Tibial artery (tissue), 4 donors: ENCODE measurements at regions not wholly inside any gene's neighbourhood (a gene's known extent, or its start where the extent isn't known, plus 50 kb on each side); places are given as distances from the start of the nearest gene placed in this dataset.

Experiments used
- DNase-seq, 2 donors: peaks; one replicate each; pipeline ENCODE4 v3.0.0-alpha.2; 2019
- H3K27ac ChIP-seq, 2 donors: fragments of 200-600 bp; sonication (generic) in 1 of 2; 1 replicate in 1 of 2; 2 replicates in 1 of 2; pipeline ENCODE4 v1.5.1; 2018 to 2019; ENCODE audit warnings: mild to moderate bottlenecking in 1 of 2
- H3K27me3 ChIP-seq, 2 donors: fragments of 200-600 bp; sonication (generic) in 1 of 2; one replicate each; pipeline versions ENCODE4 v1.5.1 to v1.6.0; 2016 to 2019
- H3K36me3 ChIP-seq, 3 donors: fragments of 200-600 bp; sonication (generic) in 2 of 3; one replicate each; pipeline ENCODE4 v1.5.1; 2016 to 2019; ENCODE audit warnings: mild to moderate bottlenecking in 2 of 3
- H3K4me1 ChIP-seq, 4 donors: fragments of 200-600 bp; sonication (generic) in 2 of 4; 1 replicate in 3 of 4; 2 replicates in 1 of 4; pipeline ENCODE4 v1.5.1; 2016 to 2019
- H3K4me3 ChIP-seq, 2 donors: fragments of 200-600 bp; sonication (generic) in 1 of 2; 1 replicate in 1 of 2; 2 replicates in 1 of 2; pipeline ENCODE4 v1.5.1; 2018 to 2019; ENCODE audit warnings: mild to moderate bottlenecking in 2 of 2
- H3K9me3 ChIP-seq, 3 donors: fragments of 200-600 bp; sonication (generic) in 1 of 3; one replicate each; pipeline ENCODE4 v1.5.1; 2016 to 2019
- CTCF ChIP-seq, 2 experiments: fragments of 200-600 bp in 1 of 2; fragments of 450-650 bp in 1 of 2; IDR thresholded peaks; one replicate each; pipeline ENCODE4 v1.5.1; 2017 to 2019; ENCODE audit warnings: antibody characterized with exemption in 2 of 2, mild to moderate bottlenecking in 1 of 2, moderate library complexity in 1 of 2
- intact Hi-C: fragments of 100-400 bp; cut with DNase I; formaldehyde crosslinking; loops from one replicate; pipeline ENCODE4 v1.15.0; 2023; ENCODE audit warnings: low total_unique reads

DNA sequence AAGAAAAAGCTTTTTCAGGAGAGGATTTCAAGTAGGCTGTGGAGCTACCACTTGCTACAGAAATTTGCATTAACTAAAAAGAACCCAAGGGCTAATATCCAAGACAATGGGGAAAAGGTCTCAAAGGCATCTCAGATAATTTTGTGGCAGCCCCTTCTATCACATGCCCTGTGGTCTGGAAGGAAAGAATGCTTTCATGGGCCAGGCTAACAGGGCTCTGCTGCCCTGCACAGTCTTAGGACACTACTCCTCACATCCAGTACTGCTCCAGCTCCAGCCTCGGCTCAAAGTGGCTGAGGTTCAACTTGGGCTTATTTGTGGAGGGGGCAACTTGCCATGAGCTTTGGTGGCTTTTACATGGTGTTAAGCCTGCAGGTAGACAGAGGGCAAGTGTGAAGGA lies 1150.3 kb downstream of the CNTNAP5 start:
- H3K36me3 ChIP-seq, result no peaks in the 10 kb centered on the region
- no peak for TF ChIP-seq CTCF (IDR thresholded peaks at IDR 0.05)
- no peak overlapping the region for H3K27ac ChIP-seq
- H3K27me3 ChIP-seq, result no peaks in the 10 kb centered on the region
- DNase-seq, result no peak
- H3K4me1 ChIP-seq, result no peaks in the 10 kb centered on the region
- intact Hi-C loops, result no loop called here
- no peaks in the 10 kb centered on the region for H3K9me3 ChIP-seq
- H3K4me3 ChIP-seq, result no peak overlapping the region

GRCh38 chr2:125185691-125186270 lies 1160.7 kb downstream of the CNTNAP5 start:
- no peak for TF ChIP-seq CTCF (IDR thresholded peaks at IDR 0.05)
- intact Hi-C loops, result no loop called here
- no peaks in the 10 kb centered on the region for H3K9me3 ChIP-seq
- no peak for DNase-seq
- no peak overlapping the region for H3K4me3 ChIP-seq
- H3K27ac ChIP-seq, result no peak overlapping the region
- H3K27me3 ChIP-seq, result no peaks in the 10 kb centered on the region
- no peaks in the 10 kb centered on the region for H3K36me3 ChIP-seq
- H3K4me1 ChIP-seq, result no peaks in the 10 kb centered on the region

DNA sequence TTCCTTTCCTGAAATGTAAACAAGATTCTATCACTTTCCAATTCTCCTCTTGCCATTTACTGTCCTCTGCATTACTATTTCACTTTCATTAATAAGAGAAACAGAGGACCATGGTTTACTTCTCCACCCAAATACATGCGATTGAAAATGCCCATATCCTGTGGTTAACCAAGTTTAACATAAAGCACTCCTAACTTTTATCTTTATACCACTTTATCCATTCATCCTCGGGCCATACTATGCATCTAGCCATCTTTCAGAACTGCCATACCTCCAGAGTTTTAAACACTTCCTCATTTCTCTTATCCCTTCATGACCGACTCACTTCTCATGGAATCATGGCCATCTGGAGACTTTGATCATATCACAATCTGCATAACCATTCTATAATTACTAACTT lies 1182.3 kb downstream of the CNTNAP5 start:
- no peak for DNase-seq
- intact Hi-C loops, result no loop called here
- no peaks in the 10 kb centered on the region for H3K4me1 ChIP-seq
- no peak for TF ChIP-seq CTCF (IDR thresholded peaks at IDR 0.05)
- no peaks in the 10 kb centered on the region for H3K36me3 ChIP-seq
- H3K27ac ChIP-seq, result no peak overlapping the region
- no peaks in the 10 kb centered on the region for H3K9me3 ChIP-seq
- no peaks in the 10 kb centered on the region for H3K27me3 ChIP-seq
- no peak overlapping the region for H3K4me3 ChIP-seq

GRCh38 chr2:125216321-125216720 lies 1191.2 kb downstream of the CNTNAP5 start:
- DNase-seq, result no peak
- Histone ChIP-seq H3K9me3 (peaks cover 4 to 10% (median 4%) of the 10 kb centered on the region in 3 donors), H3K4me3 (no peak overlapping the region), H3K4me1 (no peaks in the 10 kb centered on the region), H3K27ac (no peak overlapping the region), H3K36me3 (no peaks in the 10 kb centered on the region), H3K27me3 (no peaks in the 10 kb centered on the region)
- no peak for TF ChIP-seq CTCF (IDR thresholded peaks at IDR 0.05)
- intact Hi-C loops, result no loop called here

GRCh38 chr2:125224188-125224587 lies 1199.1 kb downstream of the CNTNAP5 start:
- Histone ChIP-seq H3K36me3 (no peaks in the 10 kb centered on the region), H3K4me1 (no peaks in the 10 kb centered on the region), H3K27ac (no peak overlapping the region), H3K9me3 (peaks cover 0 to 10% (median 4%) of the 10 kb centered on the region in 3 donors), H3K4me3 (no peak overlapping the region), H3K27me3 (no peaks in the 10 kb centered on the region)
- no peak for DNase-seq
- intact Hi-C loops, result no loop called here
- no peak for TF ChIP-seq CTCF (IDR thresholded peaks at IDR 0.05)

GRCh38 chr2:125224830-125225229 lies 1199.7 kb downstream of the CNTNAP5 start:
- no peak for TF ChIP-seq CTCF (IDR thresholded peaks at IDR 0.05)

More at GRCh38 chr2:125224830-125225229, 1199.7 kb downstream of the CNTNAP5 start:
- no peak overlapping the region for H3K4me3 ChIP-seq
- no peaks in the 10 kb centered on the region for H3K36me3 ChIP-seq
- peaks cover 0 to 9% (median 4%) of the 10 kb centered on the region in 3 donors for H3K9me3 ChIP-seq
- H3K27me3 ChIP-seq, result no peaks in the 10 kb centered on the region
- DNase-seq, result no peak
- H3K27ac ChIP-seq, result no peak overlapping the region
- intact Hi-C loops, result no loop called here
- H3K4me1 ChIP-seq, result no peaks in the 10 kb centered on the region
